GM18873 (cell line): ENCODE measurements at regions not wholly inside any gene's neighbourhood (a gene's known extent, or its start where the extent isn't known, plus 50 kb on each side); places are given as distances from the start of the nearest gene placed in this dataset.

Experiments used
- ATAC-seq: cut with Tn5 transposase; IDR thresholded peaks from one replicate; pipeline ENCODE4 v1.9.1; 2021; ENCODE audit warnings: mild to moderate bottlenecking, moderate library complexity, moderate number of reproducible peaks; ENCODE audit not compliant: unreplicated experiment, low FRiP score

DNA sequence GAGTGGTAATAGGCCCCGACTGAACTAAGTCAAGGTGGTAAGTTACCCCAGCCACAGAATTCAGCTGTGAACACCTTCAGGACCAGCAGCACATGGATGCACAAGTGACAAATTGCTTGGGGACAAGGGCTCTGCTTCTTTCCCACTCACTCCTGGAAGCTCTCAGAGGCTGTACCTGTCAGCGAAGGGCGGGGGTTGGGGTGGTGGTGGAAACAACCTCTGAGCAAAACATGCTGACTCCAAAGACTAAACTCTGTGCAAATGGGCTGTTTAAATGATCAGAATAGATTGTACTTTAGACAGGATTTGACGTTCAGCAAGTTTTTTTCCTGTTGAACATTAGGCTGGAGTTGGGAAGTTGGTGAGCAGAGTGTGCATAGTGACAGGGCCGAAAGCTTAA, 544.5 kb upstream of the ZNF608 start:
- no peak for ATAC-seq

GRCh38 chr5:125291447-125291846, 545.0 kb upstream of the ZNF608 start:
- no peak for ATAC-seq

- no peak for ATAC-seq
Measured at GRCh38 chr5:125293223-125293622, 546.8 kb upstream of the ZNF608 start.

GRCh38 chr5:125293726-125294125, 547.3 kb upstream of the ZNF608 start:
- no peak for ATAC-seq

DNA sequence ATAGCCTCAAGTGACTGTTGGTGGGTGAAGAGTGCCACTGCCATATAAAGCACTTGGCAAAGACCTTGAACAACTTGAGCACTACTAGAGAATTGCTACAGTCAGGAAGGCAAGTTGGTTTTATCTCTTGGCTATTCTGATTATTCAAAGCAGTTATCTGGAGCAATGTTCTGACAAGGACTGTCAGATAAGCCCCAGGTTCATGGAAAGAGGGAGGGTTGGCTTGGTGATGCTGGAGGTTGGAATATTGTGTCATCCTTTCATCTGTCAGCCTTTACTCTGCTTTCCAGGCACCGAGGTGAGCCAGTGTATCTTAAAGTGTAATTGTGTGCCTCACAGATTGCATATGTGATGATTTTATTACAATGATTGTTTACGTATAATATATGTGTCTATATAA, 548.4 kb upstream of the ZNF608 start:
- no peak for ATAC-seq

- ATAC-seq, result no peak
Measured at GRCh38 chr5:125295405-125295872, 549.0 kb upstream of the ZNF608 start.

DNA sequence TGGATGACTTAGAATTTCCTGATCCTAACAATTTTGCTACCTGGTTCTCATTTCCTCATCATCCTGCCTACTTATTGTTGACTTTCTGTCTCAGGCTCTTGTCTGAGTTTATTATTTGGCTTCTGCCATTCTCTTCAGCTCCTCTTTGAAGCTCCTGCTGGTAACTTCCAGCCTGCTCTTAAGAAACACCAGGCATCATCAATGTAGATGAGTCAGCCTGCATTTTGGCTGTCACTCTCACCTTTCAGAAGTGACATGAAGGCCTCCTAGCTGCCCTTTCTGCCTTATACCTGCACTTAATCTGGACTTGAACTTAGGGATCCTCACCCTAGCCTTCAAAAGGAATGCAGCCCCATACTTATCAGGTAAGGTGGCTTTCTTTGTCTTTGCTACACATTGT, 551.8 kb upstream of the ZNF608 start:
- ATAC-seq, result no peak

- ATAC-seq, result no peak
Measured at GRCh38 chr5:125298746-125299379, 552.4 kb upstream of the ZNF608 start.

- no peak for ATAC-seq
Measured at GRCh38 chr5:125301711-125302110, 555.3 kb upstream of the ZNF608 start.

DNA sequence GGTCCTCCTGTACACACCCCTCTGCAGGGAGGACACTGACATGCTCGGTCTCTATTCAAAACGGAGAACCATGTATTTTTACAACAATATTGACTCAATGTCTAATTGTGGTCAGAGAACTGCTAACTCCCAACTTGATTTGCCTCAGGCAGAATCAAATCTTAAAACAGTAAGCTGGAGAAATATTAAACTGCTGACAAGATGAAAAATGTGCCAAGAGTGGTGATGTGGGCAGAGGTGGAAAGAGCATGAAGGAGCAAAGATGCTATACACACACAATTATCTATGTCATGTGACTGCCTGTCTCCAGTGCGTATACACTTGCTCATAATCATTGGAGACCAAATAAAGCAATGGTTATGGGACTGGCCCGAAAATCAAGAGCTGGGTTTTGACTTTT, 556.1 kb upstream of the ZNF608 start:
- ATAC-seq, result no peak

DNA sequence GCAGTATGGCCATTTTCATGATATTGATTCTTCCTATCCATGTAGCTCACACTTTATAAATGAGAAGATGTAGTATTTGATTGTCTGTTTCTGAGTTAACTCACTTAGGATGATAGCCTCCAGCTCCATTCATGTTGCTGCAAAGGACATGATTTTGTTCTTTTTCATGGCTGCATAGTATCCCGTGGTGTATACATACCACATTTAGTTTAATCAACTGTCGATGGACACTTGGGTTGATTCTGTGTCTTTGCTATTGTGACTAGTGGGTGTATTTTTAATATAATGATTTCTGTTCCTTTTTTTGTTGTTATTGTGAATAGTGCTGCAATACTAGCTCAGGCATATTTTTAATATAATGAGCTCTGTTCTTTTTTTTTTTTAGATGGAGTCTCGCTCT, 560.3 kb upstream of the ZNF608 start:
- ATAC-seq, result no peak

DNA sequence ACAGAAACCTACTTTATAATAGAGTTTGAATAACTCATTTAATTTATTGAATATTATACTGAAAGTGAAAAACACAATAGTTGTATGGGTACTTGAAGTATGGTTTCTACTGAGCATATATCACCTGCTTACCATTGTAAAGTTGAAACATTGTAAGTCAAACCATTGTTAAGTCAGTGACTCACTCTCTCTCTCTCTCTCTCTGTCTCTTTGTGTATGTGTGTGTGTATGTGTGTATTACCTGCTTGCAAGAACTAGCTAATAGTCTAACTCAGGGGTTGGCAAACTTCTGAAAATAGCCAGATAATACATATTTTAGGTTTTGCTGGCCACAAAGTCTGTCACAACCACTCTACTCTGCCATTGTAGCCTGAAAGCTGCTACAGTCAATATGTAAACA, 564.3 kb upstream of the ZNF608 start:
- no peak for ATAC-seq

DNA sequence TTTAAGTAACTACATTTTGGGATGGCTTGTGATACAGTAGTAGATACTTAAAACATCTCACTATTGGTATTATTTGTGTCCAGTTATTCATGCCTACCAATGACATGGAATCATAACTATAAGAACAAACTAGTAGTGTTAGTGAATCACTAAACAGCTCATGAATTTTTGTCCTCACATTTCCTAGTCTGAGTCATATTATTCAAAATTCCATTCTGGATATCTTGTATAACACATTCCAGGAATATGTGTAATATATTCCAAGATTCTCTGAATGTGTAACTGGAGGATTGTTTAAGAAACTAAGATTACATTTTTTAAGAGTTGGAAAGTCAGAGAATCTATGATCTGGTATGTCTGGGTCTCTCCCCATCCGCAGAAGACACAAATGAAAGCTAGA, 565.3 kb upstream of the ZNF608 start:
- no peak for ATAC-seq

DNA sequence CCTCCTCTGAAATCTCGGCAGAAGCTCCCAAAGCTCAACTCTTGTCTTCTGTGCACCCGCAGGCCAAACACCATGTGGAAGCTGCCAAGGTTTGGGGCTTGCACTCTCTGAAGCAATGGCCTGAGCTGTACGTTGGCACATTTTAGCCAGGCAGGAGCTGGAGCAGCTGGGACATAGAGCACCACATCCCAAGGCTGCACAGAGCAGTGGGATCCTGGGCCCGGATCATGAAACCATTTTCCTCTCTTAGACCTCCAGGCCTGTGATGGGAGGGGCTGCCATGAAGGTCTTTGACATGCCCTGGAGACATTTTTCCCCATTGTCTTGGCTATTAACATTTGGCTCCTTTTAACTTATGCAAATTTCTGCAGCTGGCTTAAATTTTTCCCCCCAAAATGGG, 567.1 kb upstream of the ZNF608 start:
- no peak for ATAC-seq

DNA sequence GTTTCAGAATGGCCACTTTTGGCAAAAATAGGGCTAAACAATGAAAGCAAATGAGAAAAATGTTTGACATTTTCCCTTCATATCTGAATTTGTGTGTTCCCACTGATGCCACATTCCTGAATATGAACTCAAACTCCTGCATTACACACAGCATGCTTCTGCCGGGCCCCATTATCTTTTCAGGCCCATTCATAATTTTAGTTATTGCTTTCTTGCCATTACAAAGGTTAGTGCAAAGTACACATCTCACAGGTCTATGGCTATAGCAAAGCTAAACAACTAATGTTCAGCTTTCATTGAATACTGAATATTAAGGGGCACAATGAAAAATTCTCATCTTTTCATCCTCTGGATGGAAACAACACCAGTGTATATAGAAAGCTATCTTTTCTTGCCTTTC, 568.9 kb upstream of the ZNF608 start:
- no peak for ATAC-seq

GRCh38 chr5:125316391-125316790, 570.0 kb upstream of the ZNF608 start:
- ATAC-seq, result no peak

GRCh38 chr5:125316915-125317535, 570.6 kb upstream of the ZNF608 start:
- ATAC-seq, result no peak

DNA sequence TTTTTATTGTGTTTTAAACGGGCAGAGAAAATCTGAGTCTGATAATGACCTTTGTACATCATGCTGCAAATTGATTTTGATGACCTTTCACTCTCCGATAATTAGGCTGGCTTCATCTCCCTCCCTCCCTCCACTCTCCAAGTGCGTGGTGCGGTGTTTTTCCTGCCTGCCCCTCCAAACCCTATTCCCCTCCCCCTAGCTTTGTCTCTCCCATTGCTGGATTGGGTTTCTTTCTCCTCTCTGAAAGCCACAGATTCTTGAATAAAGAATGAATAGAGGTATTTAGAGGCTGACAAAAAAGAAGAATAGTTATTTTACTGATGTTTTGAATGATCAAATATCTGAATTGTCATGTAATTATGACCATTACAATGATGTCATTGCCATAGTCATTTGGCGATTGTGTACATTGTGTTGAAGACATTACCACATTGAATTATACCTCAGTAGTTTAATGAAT, 571.1 kb upstream of the ZNF608 start:
- ATAC-seq, result no peak

GRCh38 chr5:125321654-125322053, 575.2 kb upstream of the ZNF608 start:
- ATAC-seq, result no peak

- no peak for ATAC-seq
Measured at GRCh38 chr5:125323613-125324012, 577.2 kb upstream of the ZNF608 start.

DNA sequence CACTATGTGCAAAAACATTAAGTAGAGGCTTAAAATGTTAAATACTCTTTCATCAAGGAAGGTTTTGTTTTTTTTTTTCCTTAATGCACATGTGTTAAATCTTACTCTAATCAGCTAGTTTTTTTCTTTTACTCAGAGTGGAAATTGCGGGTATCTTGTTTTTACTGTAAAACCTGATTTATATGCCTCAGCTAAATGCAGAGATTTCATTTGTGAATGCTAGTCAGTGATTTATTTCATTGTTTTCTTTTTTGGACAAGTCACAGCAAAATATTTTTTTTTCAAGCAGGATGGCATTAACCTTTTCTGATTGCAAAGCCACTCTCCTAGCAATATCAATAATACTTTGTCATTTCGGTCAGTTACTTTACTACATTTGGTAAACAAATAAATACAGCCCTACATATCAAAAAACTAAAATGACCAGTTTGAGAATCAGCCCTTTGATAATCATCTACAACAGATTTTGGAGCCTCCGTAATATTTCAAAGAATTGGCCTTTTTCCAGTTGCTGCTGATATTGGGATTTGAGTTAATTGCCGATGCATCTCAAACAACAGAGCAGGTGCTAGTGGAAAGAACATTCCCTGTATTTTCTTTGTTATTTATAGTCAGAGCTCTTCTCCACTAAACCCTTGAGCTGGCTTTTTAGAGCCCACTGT, 579.2 kb upstream of the ZNF608 start:
- no peak for ATAC-seq

- ATAC-seq, result no peak
Measured at GRCh38 chr5:125326150-125326510, 579.7 kb upstream of the ZNF608 start.
